PC-3 (cell line): ENCODE measurements at regions not wholly inside any gene's neighbourhood (a gene's known extent, or its start where the extent isn't known, plus 50 kb on each side); places are given as distances from the start of the nearest gene placed in this dataset.

Experiments used
- ATAC-seq: fragments of 200-7000 bp; cut with Tn5 transposase; 2 replicates; pipeline ENCODE4 v1.9.1; 2020; ENCODE audit warnings: mild to moderate bottlenecking, moderate library complexity
- BruUV-seq: library from RNA; stranded (reverse); fragments of 400-500 nt; replicated peaks from 2 replicates; lab custom pipeline; 2021; lab: Mats Ljungman, UMichigan
- CTCF ChIA-PET: fragments of 300-600 bp; sonication (Branson Sonifier 250); formaldehyde crosslinking; loops from one replicate; lab custom pipeline; 2022; ENCODE audit warnings: antibody characterized with exemption; lab: Charles Lee
- POLR2A ChIA-PET: fragments of 300-600 bp; sonication (Branson Sonifier 250); formaldehyde crosslinking; loops from one replicate; lab custom pipeline; 2022; ENCODE audit warnings: antibody characterized with exemption; ENCODE audit not compliant: unreplicated experiment; lab: Charles Lee
- DNase-seq: peaks from one replicate; pipeline ENCODE4 v3.0.0-alpha.2; 2015
- H2AFZ ChIP-seq: fragments of 300-600 bp; sonication (generic); 2 replicates; pipeline ENCODE4 v1.6.0; 2016; ENCODE audit warnings: antibody characterized with exemption, low read length
- H3F3A ChIP-seq: fragments of 300-600 bp; sonication (generic); one replicate; pipeline ENCODE4 v1.6.0; 2017; ENCODE audit warnings: antibody characterized with exemption, low read length, control low read depth, mild to moderate bottlenecking; ENCODE audit not compliant: unreplicated experiment
- H3K27ac ChIP-seq: fragments of 300-600 bp; sonication (generic); 2 replicates; pipeline ENCODE4 v1.5.1; 2016; ENCODE audit warnings: mild to moderate bottlenecking, low read length
- H3K27me3 ChIP-seq: fragments of 300-600 bp; sonication (generic); 2 replicates; pipeline ENCODE4 v1.6.1; 2016; ENCODE audit warnings: low read length, mixed read lengths
- H3K36me3 ChIP-seq: fragments of 300-600 bp; sonication (generic); 2 replicates; pipeline ENCODE4 v1.6.1; 2016; ENCODE audit warnings: low read depth, mixed run types, low read length, mixed read lengths
- H3K4me1 ChIP-seq: fragments of 300-600 bp; sonication (generic); 2 replicates; pipeline ENCODE4 v1.5.1; 2016; ENCODE audit warnings: low read length; ENCODE audit not compliant: insufficient read depth
- H3K4me2 ChIP-seq: fragments of 300-600 bp; sonication (generic); 2 replicates; pipeline ENCODE4 v1.6.0; 2016; ENCODE audit warnings: low read length
- H3K4me3 ChIP-seq: fragments of 300-600 bp; sonication (generic); 2 replicates; pipeline ENCODE4 v1.5.1; 2016; ENCODE audit warnings: mild to moderate bottlenecking, low read length, mixed read lengths
- H3K79me2 ChIP-seq: fragments of 300-600 bp; sonication (generic); 2 replicates; pipeline ENCODE4 v1.6.1; 2017; ENCODE audit warnings: low read length, mixed read lengths
- H3K9ac ChIP-seq: fragments of 300-600 bp; sonication (generic); 2 replicates; pipeline ENCODE4 v1.6.0; 2016; ENCODE audit warnings: mild to moderate bottlenecking, low read length
- H3K9me2 ChIP-seq: fragments of 300-600 bp; sonication (generic); replicated peaks from 2 replicates; pipeline ENCODE4 v1.6.1; 2016; ENCODE audit warnings: mixed run types, low read length, mixed read lengths
- H3K9me3 ChIP-seq: fragments of 300-600 bp; sonication (generic); 2 replicates; pipeline ENCODE4 v1.6.1; 2016; ENCODE audit warnings: low read length, mixed read lengths
- H4K20me1 ChIP-seq: fragments of 300-600 bp; sonication (generic); 2 replicates; pipeline ENCODE4 v1.6.1; 2016; ENCODE audit warnings: low read length, mixed read lengths
- CTCF ChIP-seq: fragments of 300-600 bp; sonication (generic); conservative IDR thresholded peaks from 2 replicates; pipeline ENCODE4 v1.5.1; 2017; ENCODE audit warnings: antibody characterized with exemption, low read depth, mild to moderate bottlenecking, low read length
- EZH2 ChIP-seq: fragments of 300-600 bp; sonication (generic); IDR thresholded peaks from one replicate; pipeline ENCODE4 v1.6.1; 2017; ENCODE audit warnings: antibody characterized with exemption, mild to moderate bottlenecking, low read length; ENCODE audit not compliant: unreplicated experiment
- EZH2phosphoT487 ChIP-seq: fragments of 300-600 bp; sonication (generic); IDR thresholded peaks from 2 replicates; pipeline ENCODE4 v1.6.1; 2018; ENCODE audit warnings: mild to moderate bottlenecking, antibody characterized with exemption, low read length, borderline replicate concordance
- intact Hi-C: fragments of 100-400 bp; cut with micrococcal nuclease; formaldehyde crosslinking; loops from 2 replicates; pipeline ENCODE4 v1.9.0; 2023

DNA sequence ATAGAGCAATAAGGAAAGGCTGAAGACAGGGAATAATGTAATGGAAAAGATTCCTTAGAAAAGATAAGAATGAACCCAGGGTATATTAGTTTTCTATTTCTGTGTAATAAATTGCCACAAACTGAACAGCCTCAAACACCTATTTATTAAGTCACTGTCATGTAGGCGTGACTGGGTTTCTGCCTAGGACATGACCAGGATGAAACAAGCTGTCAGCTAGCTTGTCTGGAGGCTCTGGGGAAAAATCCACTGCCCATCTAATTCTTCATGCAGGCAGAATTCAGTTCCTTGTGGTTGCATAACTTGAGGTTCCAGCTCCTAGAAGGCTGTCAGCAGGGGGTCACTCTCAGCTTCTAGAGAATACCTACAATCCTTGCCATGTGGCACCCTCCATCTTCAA is 277.7 kb downstream of the TMA16 start:
- no peaks in the 10 kb centered on the region for H3K9me3 ChIP-seq
- H3K9ac ChIP-seq: no peak overlapping the region
- intact Hi-C loops: no loop called here
- no peak overlapping the region for H3K4me2 ChIP-seq
- no peak overlapping the region for H2AFZ ChIP-seq
- H3K27me3 ChIP-seq: no peaks in the 10 kb centered on the region
- ATAC-seq: no peak
- H4K20me1 ChIP-seq: no peaks in the 10 kb centered on the region
- TF ChIP-seq CTCF (no peak), EZH2phosphoT487 (no peak), EZH2 (no peak)
- H3K4me1 ChIP-seq: no peaks in the 10 kb centered on the region
- H3K27ac ChIP-seq: no peak overlapping the region
- DNase-seq: no peak
- ChIA-PET POLR2A (no interaction called here), CTCF (no interaction called here)
- no peaks in the 10 kb centered on the region for H3K79me2 ChIP-seq
- H3K9me2 ChIP-seq: no peaks in the 10 kb centered on the region
- H3K36me3 ChIP-seq: no peaks in the 10 kb centered on the region
- no peaks in the 10 kb centered on the region for H3F3A ChIP-seq
- BruUV-seq: no TSS peak
- no peak overlapping the region for H3K4me3 ChIP-seq

DNA sequence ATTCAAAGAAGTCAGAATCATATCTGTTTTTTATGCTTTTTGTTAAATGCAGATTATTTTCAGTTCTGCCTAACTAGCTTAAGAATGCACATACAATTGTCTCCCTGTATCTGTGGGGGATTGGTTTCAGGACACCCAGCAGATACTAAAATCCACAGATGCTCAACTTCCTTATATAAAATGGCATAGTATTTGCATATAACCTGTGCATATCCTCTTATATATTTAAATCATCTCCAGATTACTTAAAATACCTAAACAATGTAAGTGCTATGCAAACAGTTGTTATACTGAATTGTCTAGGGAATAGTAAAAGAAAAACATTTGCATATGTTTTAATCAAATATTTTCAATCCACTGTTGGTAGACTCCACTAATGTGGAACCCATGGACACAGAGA is 279.4 kb downstream of the TMA16 start:
- H2AFZ ChIP-seq: no peak overlapping the region
- no peaks in the 10 kb centered on the region for H3K9me3 ChIP-seq
- POLR2A ChIA-PET: no interaction called here
- no peaks in the 10 kb centered on the region for H3K27me3 ChIP-seq
- no peaks in the 10 kb centered on the region for H3K36me3 ChIP-seq
- H3K4me2 ChIP-seq: no peak overlapping the region
- H3K4me3 ChIP-seq: no peak overlapping the region
- H3K9ac ChIP-seq: no peak overlapping the region
- no peaks in the 10 kb centered on the region for H3K4me1 ChIP-seq
- no peaks in the 10 kb centered on the region for H3F3A ChIP-seq
- BruUV-seq: no TSS peak
- intact Hi-C loops: no loop called here
- H3K9me2 ChIP-seq: no peaks in the 10 kb centered on the region
- no peaks in the 10 kb centered on the region for H4K20me1 ChIP-seq
- CTCF ChIA-PET: no interaction called here
- ATAC-seq (no peak), DNase-seq (no peak)
- H3K27ac ChIP-seq: no peak overlapping the region
- TF ChIP-seq EZH2 (no peak), CTCF (no peak), EZH2phosphoT487 (no peak)
- H3K79me2 ChIP-seq: no peaks in the 10 kb centered on the region

GRCh38 chr4:163776957-163777356 is 282.5 kb downstream of the TMA16 start:
- Histone ChIP-seq H3K4me1 (no peaks in the 10 kb centered on the region), H4K20me1 (no peaks in the 10 kb centered on the region), H3K4me2 (no peak overlapping the region), H3K9me2 (no peaks in the 10 kb centered on the region), H3K9me3 (no peaks in the 10 kb centered on the region), H3K4me3 (no peak overlapping the region), H3K27ac (no peak overlapping the region), H2AFZ (no peak overlapping the region), H3K79me2 (no peaks in the 10 kb centered on the region), H3K36me3 (no peaks in the 10 kb centered on the region), H3F3A (no peaks in the 10 kb centered on the region), H3K9ac (no peak overlapping the region), H3K27me3 (no peaks in the 10 kb centered on the region)
- CTCF ChIA-PET: no interaction called here
- BruUV-seq: no TSS peak
- intact Hi-C loops: no loop called here
- ATAC-seq (no peak), DNase-seq (no peak)
- POLR2A ChIA-PET: no interaction called here
- TF ChIP-seq EZH2 (no peak), EZH2phosphoT487 (no peak), CTCF (no peak)
